Astrocyte of the cerebellum (primary cell): ENCODE measurements at regions not wholly inside any gene's neighbourhood (a gene's known extent, or its start where the extent isn't known, plus 50 kb on each side); places are given as distances from the start of the nearest gene placed in this dataset.
A peak's percentile ranks its signal among the peaks of the same experiment; 100 is the strongest.

Source experiments
- DNase-seq: peaks from one replicate; pipeline ENCODE4 v3.0.0-alpha.2; 2011; ENCODE audit warnings: low read depth
- H3K4me3 ChIP-seq: 2 replicates; pipeline ENCODE4 v1.5.1; 2011; ENCODE audit warnings: mild to moderate bottlenecking, low read depth, low read length, moderate library complexity
- CTCF ChIP-seq: IDR thresholded peaks from 2 replicates; pipeline ENCODE4 v1.5.1; 2012; ENCODE audit warnings: low read length, low read depth, moderate library complexity, mild to moderate bottlenecking; ENCODE audit errors: missing control alignments
- in situ Hi-C: cut with HindIII; loops from 2 replicates; pipeline ENCODE4 v1.10.0; 2017; ENCODE audit warnings: low sequenced_read_pairs

DNA sequence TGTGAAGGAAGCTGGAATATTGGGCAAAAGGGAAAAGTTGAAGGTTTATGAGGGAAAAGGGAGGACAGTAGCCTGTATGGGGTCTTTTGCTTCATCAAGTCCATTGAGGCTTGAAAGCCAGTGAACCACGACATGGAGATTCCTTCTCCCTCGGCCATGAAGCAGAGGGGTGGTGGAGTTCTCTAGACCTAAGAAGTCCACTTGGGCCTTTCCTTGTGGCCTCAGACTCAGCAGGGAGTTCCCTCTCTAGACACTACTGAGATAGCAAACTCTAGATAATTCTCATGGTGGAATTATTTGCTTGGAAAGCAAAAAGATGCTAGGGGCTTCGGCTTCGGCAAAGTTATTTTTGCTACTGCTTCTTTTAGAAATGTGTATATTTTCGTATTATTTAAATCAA lies 78.5 kb downstream of the FOXD1 start:
- no peak overlapping the region for H3K4me3 ChIP-seq
- in situ Hi-C loops = no loop called here
- no peak for TF ChIP-seq CTCF
- no peak for DNase-seq

GRCh38 chr5:73369278-73369677 lies 79.3 kb downstream of the FOXD1 start:
- TF ChIP-seq CTCF = no peak
- H3K4me3 ChIP-seq = no peak overlapping the region
- no peak for DNase-seq
- in situ Hi-C loops = no loop called here

- DNase-seq = no peak
Measured at GRCh38 chr5:73367650-73368049, 80.9 kb downstream of the FOXD1 start.

DNA sequence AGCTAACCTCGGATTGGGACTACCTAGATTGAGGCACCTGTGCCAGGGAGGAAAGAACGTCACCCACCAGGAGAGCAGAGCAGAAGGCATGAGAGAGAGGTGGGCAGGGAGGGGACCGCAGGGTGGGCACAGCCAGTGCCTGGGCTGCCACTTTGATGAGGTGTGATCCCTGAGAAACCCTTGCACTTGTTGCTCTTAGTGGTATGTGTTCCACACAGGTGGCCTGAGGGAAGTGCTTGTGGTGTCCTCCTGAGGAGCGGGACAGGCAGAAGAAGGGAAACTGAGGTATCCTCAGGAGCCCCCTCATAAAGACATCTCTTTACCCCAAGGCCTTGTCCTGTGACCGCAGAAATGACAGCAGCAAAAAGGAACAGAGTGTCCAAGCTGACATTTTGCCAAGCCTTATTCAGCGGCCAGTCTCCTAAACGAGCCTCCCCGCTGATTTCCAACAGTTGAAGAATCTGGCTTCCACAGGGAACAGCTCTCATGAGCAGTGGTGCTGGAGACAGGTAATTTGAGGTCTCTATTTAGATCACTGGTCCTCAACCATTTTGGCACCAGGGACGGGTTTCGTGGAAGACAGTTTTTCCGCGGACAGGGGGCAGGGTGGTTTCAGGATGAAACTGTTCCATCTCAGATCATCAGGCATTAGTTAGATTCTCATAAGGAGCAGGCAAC lies 82.4 kb downstream of the FOXD1 start:
- TF ChIP-seq CTCF = no peak
- in situ Hi-C loops = no loop called here
- no peak overlapping the region for H3K4me3 ChIP-seq
- no peak for DNase-seq

More at GRCh38 chr5:73367650-73368049, 80.9 kb downstream of the FOXD1 start:
- in situ Hi-C loops = no loop called here
- H3K4me3 ChIP-seq = no peak overlapping the region
- no peak for TF ChIP-seq CTCF

DNA sequence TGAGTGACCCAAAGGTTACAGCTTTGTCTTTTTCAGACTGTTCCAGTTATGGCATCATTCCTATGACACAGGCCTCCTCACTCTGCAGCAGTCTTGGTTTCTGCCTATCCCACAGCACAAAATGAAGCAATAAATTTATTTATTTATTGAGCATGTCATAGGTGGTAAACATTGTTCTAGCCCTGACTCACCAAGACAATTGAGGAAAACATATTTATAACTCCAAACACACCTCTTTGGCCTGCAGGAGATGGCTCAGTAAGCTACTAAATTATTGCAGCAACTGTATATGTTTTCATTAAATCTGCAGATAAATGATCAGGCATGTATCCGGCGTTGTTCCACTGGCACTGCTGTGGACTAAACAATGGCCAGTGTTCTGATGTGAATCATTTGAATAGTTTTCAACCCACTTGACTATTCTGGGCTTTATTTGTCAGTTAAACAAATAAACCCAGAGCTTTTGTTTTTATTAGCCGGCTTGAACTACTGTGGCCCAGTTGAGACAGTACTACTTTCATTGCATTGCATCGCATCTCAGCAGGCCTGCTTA lies 83.2 kb downstream of the FOXD1 start:
- no peak for TF ChIP-seq CTCF
- in situ Hi-C loops = no loop called here
- no peak overlapping the region for H3K4me3 ChIP-seq
- DNase-seq = peak; percentile 71

- in situ Hi-C loops = no loop called here
- TF ChIP-seq CTCF = no peak
- H3K4me3 ChIP-seq = no peak overlapping the region
- no peak for DNase-seq
Measured at GRCh38 chr5:73363911-73364730, 84.5 kb downstream of the FOXD1 start.
